ENCODE measurements at regions not wholly inside any gene's neighbourhood (a gene's known extent, or its start where the extent isn't known, plus 50 kb on each side); places are given as distances from the start of the nearest gene placed in this dataset.

DNA sequence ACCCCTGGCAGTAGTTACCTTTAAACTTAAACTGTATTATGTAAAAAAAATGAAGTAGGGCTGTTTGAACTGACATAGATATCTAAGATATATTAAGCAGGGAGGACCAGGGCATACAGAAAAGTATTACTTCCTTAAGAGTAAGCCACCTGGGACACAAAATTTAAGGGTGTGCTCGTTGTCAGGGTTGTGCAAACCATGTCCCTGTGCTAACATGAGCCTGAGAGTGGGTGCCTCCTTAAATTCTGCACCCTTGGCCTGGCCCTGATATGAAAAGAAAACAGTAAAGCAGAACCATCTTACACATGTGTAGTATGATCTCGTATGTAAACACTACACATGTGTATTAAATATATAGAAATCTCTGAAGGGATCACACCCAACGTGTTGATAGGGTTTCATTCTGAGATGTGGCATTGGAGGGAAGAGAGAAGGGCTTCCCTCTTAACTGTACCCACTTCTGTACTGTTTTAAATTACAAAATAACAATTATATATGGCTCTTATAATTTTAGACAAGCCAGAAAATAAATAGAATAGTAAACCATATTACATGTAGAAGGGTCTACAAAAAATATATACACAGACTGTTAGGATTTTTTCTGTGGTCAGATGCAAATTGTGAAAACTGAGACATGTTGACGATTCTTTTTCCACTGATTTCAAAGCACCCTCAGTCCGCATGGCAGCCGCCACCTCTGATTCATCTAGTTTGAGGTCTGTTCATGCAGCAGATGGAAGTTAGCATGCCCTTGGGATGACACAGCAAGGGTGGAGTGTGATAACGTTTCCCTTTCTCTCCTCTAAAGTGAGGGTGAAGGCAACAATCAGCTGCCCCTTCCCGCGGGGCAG, 400.8 kb upstream of the PROK2 start:
- H3K4me3 ChIP-seq (replicated peaks; ENCODE audit: low read depth, low read length), result no peak overlapping the region
- TF ChIP-seq, protein P1, sequence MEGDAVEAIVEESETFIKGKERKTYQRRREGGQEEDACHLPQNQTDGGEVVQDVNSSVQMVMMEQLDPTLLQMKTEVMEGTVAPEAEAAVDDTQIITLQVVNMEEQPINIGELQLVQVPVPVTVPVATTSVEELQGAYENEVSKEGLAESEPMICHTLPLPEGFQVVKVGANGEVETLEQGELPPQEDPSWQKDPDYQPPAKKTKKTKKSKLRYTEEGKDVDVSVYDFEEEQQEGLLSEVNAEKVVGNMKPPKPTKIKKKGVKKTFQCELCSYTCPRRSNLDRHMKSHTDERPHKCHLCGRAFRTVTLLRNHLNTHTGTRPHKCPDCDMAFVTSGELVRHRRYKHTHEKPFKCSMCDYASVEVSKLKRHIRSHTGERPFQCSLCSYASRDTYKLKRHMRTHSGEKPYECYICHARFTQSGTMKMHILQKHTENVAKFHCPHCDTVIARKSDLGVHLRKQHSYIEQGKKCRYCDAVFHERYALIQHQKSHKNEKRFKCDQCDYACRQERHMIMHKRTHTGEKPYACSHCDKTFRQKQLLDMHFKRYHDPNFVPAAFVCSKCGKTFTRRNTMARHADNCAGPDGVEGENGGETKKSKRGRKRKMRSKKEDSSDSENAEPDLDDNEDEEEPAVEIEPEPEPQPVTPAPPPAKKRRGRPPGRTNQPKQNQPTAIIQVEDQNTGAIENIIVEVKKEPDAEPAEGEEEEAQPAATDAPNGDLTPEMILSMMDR (IDR thresholded peaks at IDR 0.05; ENCODE audit: low read length, missing control alignments), result no peak
- peak; percentile 76 for DNase-seq (ENCODE audit: low read depth)

DNA sequence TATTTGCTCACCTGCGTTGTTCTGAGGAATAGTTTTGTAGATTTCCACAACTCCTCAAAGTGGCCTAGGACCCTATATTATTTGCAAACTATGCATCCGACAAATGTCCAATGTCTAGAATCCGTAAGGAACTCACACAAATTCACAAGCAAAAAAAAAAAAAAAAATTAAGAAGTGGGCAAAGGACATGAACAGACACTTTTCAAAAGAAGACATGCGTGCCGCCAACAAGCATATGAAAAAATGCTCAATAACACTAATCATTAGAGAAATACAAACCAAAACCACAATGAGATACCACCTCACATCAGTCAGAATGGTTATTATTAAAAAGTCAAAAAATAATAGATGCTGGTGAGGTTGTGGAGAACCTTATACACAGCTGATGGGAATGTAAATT, 398.5 kb upstream of the PROK2 start:
- no peak overlapping the region for H3K4me3 ChIP-seq (replicated peaks; ENCODE audit: low read depth, low read length)

DNA sequence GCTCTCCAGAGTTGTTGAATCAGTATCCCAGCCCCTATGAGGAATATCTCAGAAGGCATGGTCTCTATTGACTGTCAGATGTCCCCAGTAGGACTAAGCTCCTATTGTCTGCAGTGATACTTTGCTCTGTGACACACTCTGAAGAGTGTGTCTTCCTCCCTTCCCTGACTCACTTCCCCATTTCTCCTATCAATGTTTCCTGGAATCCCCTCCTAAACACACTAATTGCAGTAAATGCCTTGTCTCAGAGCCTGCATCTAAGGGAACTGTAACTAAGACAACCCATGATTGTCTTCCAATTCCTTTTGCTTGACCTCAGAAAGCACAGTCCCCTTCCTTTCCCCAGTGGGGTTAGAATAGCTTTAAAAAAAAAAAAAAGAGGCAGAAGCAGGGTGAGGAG, 397.3 kb upstream of the PROK2 start:
- no peak for DNase-seq (ENCODE audit: low read depth)
- no peak overlapping the region for H3K4me3 ChIP-seq (replicated peaks; ENCODE audit: low read depth, low read length)
- TF ChIP-seq, protein P1 (IDR thresholded peaks at IDR 0.05; ENCODE audit: low read length, missing control alignments), result no peak

More for the DNA sequence above, 398.5 kb upstream of the PROK2 start:
- TF ChIP-seq, protein P1 (IDR thresholded peaks at IDR 0.05; ENCODE audit: low read length, missing control alignments), result no peak
- DNase-seq (ENCODE audit: low read depth), result no peak

DNA sequence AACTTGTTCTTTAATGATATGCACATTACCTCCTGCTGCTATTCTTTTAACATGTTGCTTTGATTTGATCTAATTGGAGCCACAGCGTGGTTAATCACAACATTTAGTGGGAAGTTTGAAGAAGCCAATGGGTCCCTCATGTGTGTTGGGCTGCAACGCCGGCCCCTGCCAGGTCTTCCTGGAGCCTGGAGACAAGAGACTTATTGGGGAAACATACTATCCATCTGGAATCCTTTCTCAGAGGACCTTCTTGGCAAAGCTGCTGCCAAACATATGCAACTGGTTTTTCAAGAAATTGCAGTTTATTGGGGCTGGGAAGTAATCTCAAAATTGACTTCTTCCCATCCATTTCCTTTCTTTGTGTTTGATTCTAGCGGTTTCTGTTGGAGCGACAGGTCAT, 396.3 kb upstream of the PROK2 start:
- TF ChIP-seq, protein P1 (IDR thresholded peaks at IDR 0.05; ENCODE audit: low read length, missing control alignments), result no peak
- H3K4me3 ChIP-seq (replicated peaks; ENCODE audit: low read depth, low read length), result no peak overlapping the region
- DNase-seq (ENCODE audit: low read depth), result no peak

DNA sequence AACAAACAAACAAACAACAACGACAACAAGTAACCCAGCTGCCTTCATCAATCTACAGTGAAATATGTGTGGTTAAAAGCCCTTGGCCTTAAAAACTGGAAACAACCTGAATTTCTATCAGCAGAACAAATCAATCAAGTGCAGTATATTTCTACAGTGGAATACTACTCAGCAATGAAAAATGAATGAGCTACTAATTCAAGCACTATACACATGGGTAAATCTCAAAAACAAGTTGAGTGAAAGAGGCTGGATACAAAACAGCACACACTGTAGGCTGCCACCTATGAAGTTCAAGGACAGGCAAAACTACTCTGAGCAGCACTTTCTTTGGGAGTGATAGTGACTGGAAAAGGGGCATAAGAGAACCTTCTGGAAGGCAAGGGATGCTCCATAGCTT, 395.5 kb upstream of the PROK2 start:
- no peak for DNase-seq (ENCODE audit: low read depth)
- H3K4me3 ChIP-seq (replicated peaks; ENCODE audit: low read depth, low read length), result no peak overlapping the region
- TF ChIP-seq, protein P1 (IDR thresholded peaks at IDR 0.05; ENCODE audit: low read length, missing control alignments), result no peak

DNA sequence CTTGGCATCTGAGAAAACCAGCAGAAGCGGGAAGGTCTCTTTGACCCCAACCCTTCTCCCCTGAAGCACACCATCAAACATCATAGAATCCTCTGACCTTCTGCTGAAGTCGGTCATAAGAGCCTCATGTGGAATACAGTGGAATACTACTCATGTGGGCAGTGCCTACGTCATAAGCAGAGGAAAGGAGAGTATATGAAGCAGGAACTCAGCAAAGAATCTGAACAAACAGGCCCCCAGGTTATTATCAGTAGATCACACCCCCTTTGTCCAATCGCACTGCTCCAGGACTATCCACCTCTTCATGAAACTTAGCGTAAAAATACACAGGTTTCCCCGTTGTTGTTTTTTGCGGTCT, 394.1 kb upstream of the PROK2 start:
- no peak overlapping the region for H3K4me3 ChIP-seq (replicated peaks; ENCODE audit: low read depth, low read length)
- TF ChIP-seq, protein P1 (IDR thresholded peaks at IDR 0.05; ENCODE audit: low read length, missing control alignments), result no peak
- no peak for DNase-seq (ENCODE audit: low read depth)

Measured in fibroblast of pulmonary artery (primary cell).